OCI-LY7 (cell line): ENCODE measurements at regions not wholly inside any gene's neighbourhood (a gene's known extent, or its start where the extent isn't known, plus 50 kb on each side); places are given as distances from the start of the nearest gene placed in this dataset.

Source experiments
- EZH2phosphoT487 ChIP-seq: fragments of 200-600 bp; sonication (generic); IDR thresholded peaks from 2 replicates; pipeline ENCODE4 v1.6.1; 2018; ENCODE audit warnings: low read depth, borderline replicate concordance, mild to moderate bottlenecking, mixed run types, antibody characterized with exemption, low read length, moderate library complexity, mixed read lengths
- TF ChIP-seq, protein P1 (sequence below): fragments of 200-600 bp; sonication (generic); conservative IDR thresholded peaks from 2 replicates; pipeline ENCODE4 v1.5.1; 2014; ENCODE audit warnings: mild to moderate bottlenecking, antibody characterized with exemption, low read length, moderate library complexity, mixed read lengths

DNA sequence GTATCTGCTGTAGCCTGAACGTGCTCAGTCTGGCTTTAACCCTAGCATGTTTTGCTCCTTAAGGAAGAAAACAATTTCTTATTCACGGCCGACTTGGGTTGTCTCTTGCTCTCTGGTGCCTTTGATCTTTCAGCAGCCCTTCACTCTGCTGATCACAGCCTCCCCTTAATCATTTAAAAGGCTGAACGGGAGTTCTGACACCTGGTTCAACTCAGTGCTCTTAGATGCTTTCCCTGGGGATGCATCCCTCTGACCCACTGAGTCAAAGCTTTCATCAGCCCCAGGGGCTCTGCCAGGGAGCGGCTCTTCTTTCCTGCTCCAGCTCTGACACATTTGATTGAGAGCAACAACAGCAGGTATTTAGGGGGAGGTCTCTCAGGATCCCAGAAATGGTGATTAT is 79.0 kb upstream of the FYN start:
- TF ChIP-seq, protein P1, sequence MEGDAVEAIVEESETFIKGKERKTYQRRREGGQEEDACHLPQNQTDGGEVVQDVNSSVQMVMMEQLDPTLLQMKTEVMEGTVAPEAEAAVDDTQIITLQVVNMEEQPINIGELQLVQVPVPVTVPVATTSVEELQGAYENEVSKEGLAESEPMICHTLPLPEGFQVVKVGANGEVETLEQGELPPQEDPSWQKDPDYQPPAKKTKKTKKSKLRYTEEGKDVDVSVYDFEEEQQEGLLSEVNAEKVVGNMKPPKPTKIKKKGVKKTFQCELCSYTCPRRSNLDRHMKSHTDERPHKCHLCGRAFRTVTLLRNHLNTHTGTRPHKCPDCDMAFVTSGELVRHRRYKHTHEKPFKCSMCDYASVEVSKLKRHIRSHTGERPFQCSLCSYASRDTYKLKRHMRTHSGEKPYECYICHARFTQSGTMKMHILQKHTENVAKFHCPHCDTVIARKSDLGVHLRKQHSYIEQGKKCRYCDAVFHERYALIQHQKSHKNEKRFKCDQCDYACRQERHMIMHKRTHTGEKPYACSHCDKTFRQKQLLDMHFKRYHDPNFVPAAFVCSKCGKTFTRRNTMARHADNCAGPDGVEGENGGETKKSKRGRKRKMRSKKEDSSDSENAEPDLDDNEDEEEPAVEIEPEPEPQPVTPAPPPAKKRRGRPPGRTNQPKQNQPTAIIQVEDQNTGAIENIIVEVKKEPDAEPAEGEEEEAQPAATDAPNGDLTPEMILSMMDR: no peak
- TF ChIP-seq EZH2phosphoT487: no peak
